Activated T-cell treated with anti-CD3 and anti-CD28 coated beads, Interleukin-2, amount 50 U/mL, for 72 hours (primary cell): ENCODE measurements at regions not wholly inside any gene's neighbourhood (a gene's known extent, or its start where the extent isn't known, plus 50 kb on each side); places are given as distances from the start of the nearest gene placed in this dataset.
"Not testable (repeated sequence)": the region's sequence is repeated elsewhere in the genome, so short reads cannot be mapped to it uniquely, and the experiment has no call there.

Experiments
- ATAC-seq, 2 donors: fragments of 150-1000 bp; cut with Tn5 transposase; replicated peaks in 1 of 2; 2 replicates each; pipeline ENCODE4 v1.10.0; 2021; ENCODE audit warnings: moderate library complexity in 2 of 2, mild to moderate bottlenecking in 1 of 2
- DNase-seq, 2 donors: peaks; one replicate each; pipeline ENCODE4 v3.0.0; 2021 to 2022; ENCODE audit warnings: mixed read lengths in 1 of 2
- H3K27ac Mint-ChIP-seq: one replicate; pipeline ENCODE4 v1.8.0; 2022; ENCODE audit warnings: mild to moderate bottlenecking, moderate library complexity, mixed read lengths
- H3K27me3 Mint-ChIP-seq: one replicate; pipeline ENCODE4 v1.8.0; 2022; ENCODE audit warnings: low read depth, mixed read lengths
- H3K36me3 Mint-ChIP-seq, 2 donors: one replicate each; pipeline ENCODE4 v1.8.0; 2022; ENCODE audit warnings: mixed read lengths in 2 of 2, mild to moderate bottlenecking in 1 of 2; ENCODE audit not compliant: insufficient read depth in 2 of 2
- H3K4me1 Mint-ChIP-seq: one replicate; pipeline ENCODE4 v1.8.0; 2022; ENCODE audit warnings: low read depth, mixed read lengths
- H3K4me3 Mint-ChIP-seq, 2 donors: one replicate each; pipeline ENCODE4 v1.8.0; 2022; ENCODE audit warnings: mild to moderate bottlenecking in 2 of 2, mixed read lengths in 2 of 2, moderate library complexity in 2 of 2
- H3K9me3 Mint-ChIP-seq, 2 donors: one replicate each; pipeline ENCODE4 v1.8.0; 2022; ENCODE audit warnings: mixed read lengths in 2 of 2

DNA sequence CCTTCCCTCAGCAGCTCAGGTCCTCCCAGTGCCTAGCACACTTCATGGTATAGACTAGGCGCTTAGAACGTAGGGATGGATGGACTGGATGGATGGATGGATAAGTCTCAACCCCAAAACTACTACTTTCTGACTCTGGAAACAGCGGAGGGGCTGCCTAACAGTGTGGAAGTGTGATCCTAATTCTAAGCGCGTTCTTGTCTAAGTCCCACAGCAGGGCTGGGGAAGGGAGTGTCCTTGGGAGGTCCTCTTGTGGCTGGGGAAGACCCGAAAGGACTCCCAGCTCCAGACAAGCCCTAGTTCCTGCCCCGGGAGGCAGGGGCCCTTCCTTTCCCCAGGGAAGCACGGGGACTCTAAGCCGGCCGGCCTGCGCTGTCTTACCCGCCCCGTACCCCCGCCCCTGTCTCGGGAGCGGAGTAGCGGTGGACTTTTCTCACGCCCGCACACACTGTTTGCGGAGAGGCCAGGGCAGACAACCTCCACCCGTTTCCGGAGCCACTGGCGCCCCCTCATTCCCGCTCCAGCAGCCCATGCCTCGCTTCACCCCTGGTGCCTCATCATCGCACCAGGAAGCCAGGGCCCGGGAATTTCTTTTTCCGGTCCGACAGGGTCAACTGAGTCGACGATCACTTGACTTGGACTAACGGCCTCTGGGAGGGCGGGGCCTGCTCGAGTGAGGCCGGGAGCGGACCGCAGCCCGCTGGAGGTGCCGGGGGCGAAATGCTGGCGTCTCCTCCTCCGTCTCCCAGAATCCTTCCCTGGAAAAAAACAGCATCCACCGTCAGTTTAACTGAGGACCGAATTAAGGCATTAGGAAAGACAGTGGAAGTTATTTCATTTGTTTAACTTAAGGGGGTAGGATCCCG, 133.3 kb downstream of the TBC1D2B start:
- H3K36me3 Mint-ChIP-seq, result no peaks in the 10 kb centered on the region
- DNase-seq (peak; percentile 56 to 65), ATAC-seq (peak; percentile 59 to 87)
- H3K4me3 Mint-ChIP-seq, result peak overlapping the region; percentile 72 to 90
- H3K9me3 Mint-ChIP-seq, result no peaks in the 10 kb centered on the region
- no peaks in the 10 kb centered on the region for H3K4me1 Mint-ChIP-seq
- peak overlapping the region; percentile 85 for H3K27ac Mint-ChIP-seq
- peaks cover 41% of the 10 kb centered on the region for H3K27me3 Mint-ChIP-seq

GRCh38 chr15:77942611-77943211, 134.8 kb downstream of the TBC1D2B start:
- H3K4me1 Mint-ChIP-seq, result no peaks in the 10 kb centered on the region
- H3K9me3 Mint-ChIP-seq, result no peaks in the 10 kb centered on the region
- no peaks in the 10 kb centered on the region for H3K36me3 Mint-ChIP-seq
- no peak for ATAC-seq
- H3K27me3 Mint-ChIP-seq, result peaks cover 41% of the 10 kb centered on the region
- no peak for DNase-seq
- H3K4me3 Mint-ChIP-seq, result no peak overlapping the region
- no peak overlapping the region for H3K27ac Mint-ChIP-seq

- not testable (repeated sequence) for H3K36me3 Mint-ChIP-seq, DNase-seq, H3K9me3 Mint-ChIP-seq, ATAC-seq, H3K27ac Mint-ChIP-seq, H3K4me1 Mint-ChIP-seq, H3K4me3 Mint-ChIP-seq
- peaks cover 32% of the 10 kb centered on the region for H3K27me3 Mint-ChIP-seq
These were observed 136.3 kb downstream of the TBC1D2B start for GRCh38 chr15:77941090-77941827.

DNA sequence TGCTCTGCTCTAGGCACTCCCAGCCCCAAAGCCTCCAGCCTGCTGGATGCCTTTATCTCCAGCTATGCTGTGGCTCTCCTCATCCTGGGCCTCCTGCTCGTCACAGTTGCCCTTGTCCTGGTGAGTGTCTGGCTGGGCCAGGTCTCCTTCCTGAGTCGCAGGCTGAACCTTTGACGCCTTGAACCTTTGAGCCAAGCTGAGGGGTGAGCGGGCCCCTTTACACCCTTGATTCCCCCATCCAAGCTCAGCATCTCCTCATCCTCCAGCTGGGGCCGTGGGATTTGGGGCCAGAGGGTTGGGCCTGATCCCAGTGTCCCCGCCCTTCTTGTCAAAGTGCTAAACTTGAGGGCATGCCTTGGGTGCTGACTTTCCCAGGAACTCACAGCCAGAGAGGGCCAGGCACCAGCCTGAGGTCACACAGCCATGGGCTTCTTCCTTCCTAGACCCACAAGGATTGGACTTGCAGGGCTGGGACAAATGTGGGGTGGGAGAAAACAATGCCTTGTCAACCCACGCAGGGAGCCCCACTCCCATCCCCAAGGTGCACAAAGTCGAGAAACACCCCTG, 137.0 kb downstream of the TBC1D2B start:
- H3K9me3 Mint-ChIP-seq, result no peaks in the 10 kb centered on the region

DNA sequence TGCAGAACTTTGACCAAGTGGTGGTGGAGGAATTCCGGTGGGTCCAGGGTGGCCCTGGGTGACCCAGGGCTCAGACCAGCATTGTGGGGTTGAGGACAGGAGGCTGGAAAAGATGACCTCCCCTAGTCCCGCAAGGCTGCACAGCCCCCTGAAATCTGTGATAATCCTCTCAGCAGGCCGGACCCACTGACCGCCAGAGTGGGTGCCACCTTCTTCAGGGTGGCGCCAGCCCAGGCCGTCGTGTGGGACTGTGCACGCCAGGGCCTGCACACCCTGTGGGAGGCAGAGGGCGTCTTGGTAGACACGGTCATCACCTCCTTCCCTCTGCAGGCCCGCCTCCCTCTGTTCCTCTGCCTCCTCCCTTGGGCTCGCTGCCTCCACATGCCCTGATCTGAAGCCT, 137.7 kb downstream of the TBC1D2B start:
- Mint-ChIP-seq H3K4me3 (no peak overlapping the region), H3K4me1 (no peaks in the 10 kb centered on the region), H3K36me3 (no peaks in the 10 kb centered on the region), H3K9me3 (no peaks in the 10 kb centered on the region), H3K27me3 (peaks cover 18% of the 10 kb centered on the region), H3K27ac (no peak overlapping the region)
- ATAC-seq (no peak), DNase-seq (no peak)

More for the DNA sequence above, 137.0 kb downstream of the TBC1D2B start:
- ATAC-seq (no peak), DNase-seq (no peak)
- Mint-ChIP-seq H3K4me3 (no peak overlapping the region), H3K27ac (no peak overlapping the region), H3K27me3 (peaks cover 24% of the 10 kb centered on the region), H3K36me3 (no peaks in the 10 kb centered on the region), H3K4me1 (no peaks in the 10 kb centered on the region)

GRCh38 chr15:77939026-77939425, 138.5 kb downstream of the TBC1D2B start:
- H3K27me3 Mint-ChIP-seq, result peaks cover 17% of the 10 kb centered on the region
- not testable (repeated sequence) for H3K4me3 Mint-ChIP-seq, DNase-seq, H3K4me1 Mint-ChIP-seq, H3K9me3 Mint-ChIP-seq, ATAC-seq, H3K36me3 Mint-ChIP-seq, H3K27ac Mint-ChIP-seq

GRCh38 chr15:77938546-77938945, 139.0 kb downstream of the TBC1D2B start:
- not testable (repeated sequence) for H3K27ac Mint-ChIP-seq, H3K4me1 Mint-ChIP-seq, H3K9me3 Mint-ChIP-seq

DNA sequence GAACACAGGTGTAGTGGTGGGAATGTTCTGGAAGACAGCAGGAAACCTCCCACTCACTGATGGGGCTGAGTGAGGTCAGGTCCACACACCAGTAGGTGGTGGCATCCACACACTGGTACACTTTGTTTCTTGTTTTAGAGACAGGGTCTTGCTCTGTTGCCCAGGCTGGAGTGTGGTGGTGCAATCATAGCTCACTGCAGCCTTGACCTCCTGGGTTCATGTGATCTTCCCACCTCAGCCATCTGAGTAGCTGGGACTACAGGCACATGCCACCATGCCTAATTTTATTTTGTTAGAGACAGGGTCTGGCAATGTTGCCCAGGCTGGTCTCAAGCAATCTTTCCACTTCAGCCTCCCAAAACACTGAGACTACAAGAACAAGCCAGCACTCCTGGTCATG, 140.9 kb downstream of the TBC1D2B start:
- not testable (repeated sequence) for H3K9me3 Mint-ChIP-seq, H3K4me3 Mint-ChIP-seq, DNase-seq, H3K27ac Mint-ChIP-seq, H3K27me3 Mint-ChIP-seq, H3K4me1 Mint-ChIP-seq, H3K36me3 Mint-ChIP-seq, ATAC-seq

More at GRCh38 chr15:77938546-77938945, 139.0 kb downstream of the TBC1D2B start:
- ATAC-seq, H3K36me3 Mint-ChIP-seq, H3K4me3 Mint-ChIP-seq, DNase-seq: not testable (repeated sequence)
- peaks cover 12% of the 10 kb centered on the region for H3K27me3 Mint-ChIP-seq

DNA sequence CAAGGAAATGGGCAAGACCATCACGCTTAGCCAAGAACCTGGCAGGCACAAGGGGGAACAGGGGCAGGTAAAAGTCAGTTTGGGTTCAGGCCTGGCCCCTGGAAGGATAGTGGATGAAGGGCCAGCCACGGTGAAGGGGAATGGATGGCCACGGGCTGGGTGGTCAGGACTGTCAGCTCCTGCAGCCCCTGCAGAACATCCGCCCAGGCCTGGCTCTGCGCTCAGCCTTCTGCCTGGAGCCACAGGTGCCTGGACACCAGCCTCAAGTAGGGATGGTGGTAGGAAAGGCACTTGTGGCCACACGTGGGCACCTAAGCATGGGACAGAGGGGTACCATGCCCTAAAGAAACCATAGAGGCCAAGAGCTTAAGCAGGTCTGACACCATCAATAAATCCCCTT, 143.0 kb downstream of the TBC1D2B start:
- not testable (repeated sequence) for ATAC-seq

GRCh38 chr15:77930907-77931306, 146.6 kb downstream of the TBC1D2B start:
- H3K36me3 Mint-ChIP-seq, ATAC-seq, DNase-seq, H3K4me1 Mint-ChIP-seq, H3K4me3 Mint-ChIP-seq, H3K27ac Mint-ChIP-seq, H3K9me3 Mint-ChIP-seq, H3K27me3 Mint-ChIP-seq: not testable (repeated sequence)

More for the DNA sequence above, 143.0 kb downstream of the TBC1D2B start:
- not testable (repeated sequence) for H3K27ac Mint-ChIP-seq, DNase-seq, H3K4me3 Mint-ChIP-seq, H3K27me3 Mint-ChIP-seq, H3K9me3 Mint-ChIP-seq, H3K36me3 Mint-ChIP-seq, H3K4me1 Mint-ChIP-seq

DNA sequence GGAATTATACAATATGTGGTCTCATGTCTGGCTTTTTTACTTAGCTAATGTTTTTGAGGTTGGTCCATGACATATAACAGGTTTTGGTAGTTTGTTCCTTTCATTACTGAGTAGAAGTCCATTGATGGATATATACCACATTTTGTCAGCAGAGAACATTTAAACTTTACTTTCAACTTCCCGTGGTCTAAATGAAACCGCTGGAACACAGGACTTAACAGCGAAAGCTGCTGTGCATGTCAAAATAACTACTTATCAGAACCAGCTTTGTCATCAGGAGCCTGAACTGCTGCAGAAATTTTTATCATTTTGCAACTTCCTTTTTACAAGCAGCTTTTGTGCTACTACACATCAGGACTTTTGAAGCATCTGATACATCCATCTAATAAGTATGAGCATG, 147.0 kb downstream of the TBC1D2B start:
- H3K27ac Mint-ChIP-seq, H3K9me3 Mint-ChIP-seq, H3K4me3 Mint-ChIP-seq, H3K4me1 Mint-ChIP-seq, H3K36me3 Mint-ChIP-seq, DNase-seq, ATAC-seq, H3K27me3 Mint-ChIP-seq: not testable (repeated sequence)

- H3K27ac Mint-ChIP-seq, H3K9me3 Mint-ChIP-seq, H3K4me1 Mint-ChIP-seq, ATAC-seq, H3K4me3 Mint-ChIP-seq, DNase-seq, H3K36me3 Mint-ChIP-seq: not testable (repeated sequence)
- peaks cover 12% of the 10 kb centered on the region for H3K27me3 Mint-ChIP-seq
These were observed 150.7 kb downstream of the TBC1D2B start for GRCh38 chr15:77926789-77927188.

DNA sequence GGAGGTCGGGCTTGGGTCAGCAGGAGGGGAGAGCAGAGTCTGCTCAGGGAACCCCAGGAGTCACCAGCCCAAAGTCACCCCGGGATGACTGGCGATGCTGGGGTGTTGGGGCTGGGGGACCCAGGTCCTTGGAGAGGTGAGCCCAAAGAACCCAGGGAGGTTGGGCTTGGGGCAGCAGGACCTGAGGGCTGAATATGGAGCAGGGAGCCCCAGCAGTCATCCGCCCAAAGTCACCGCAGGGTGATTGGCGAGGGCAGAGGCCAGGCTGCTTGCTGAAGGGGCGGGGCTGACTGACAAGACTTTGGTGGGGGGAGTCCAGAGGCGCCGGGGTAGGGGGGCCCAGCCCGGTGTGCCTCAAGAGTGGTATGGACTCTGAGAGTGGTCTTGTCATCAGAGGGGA, 151.2 kb downstream of the TBC1D2B start:
- H3K36me3 Mint-ChIP-seq, H3K27ac Mint-ChIP-seq: not testable (repeated sequence)

More for the DNA sequence above, 151.2 kb downstream of the TBC1D2B start:
- H3K9me3 Mint-ChIP-seq, ATAC-seq, H3K4me1 Mint-ChIP-seq, DNase-seq, H3K4me3 Mint-ChIP-seq: not testable (repeated sequence)
- H3K27me3 Mint-ChIP-seq, result peaks cover 17% of the 10 kb centered on the region
